GM03348 (cell line): ENCODE measurements at regions not wholly inside any gene's neighbourhood (a gene's known extent, or its start where the extent isn't known, plus 50 kb on each side); places are given as distances from the start of the nearest gene placed in this dataset.
"Not testable (repeated sequence)": the region's sequence is repeated elsewhere in the genome, so short reads cannot be mapped to it uniquely, and the experiment has no call there.

Experiments used
- DNase-seq: peaks from one replicate; pipeline ENCODE4 v3.0.0; 2012; ENCODE audit warnings: low spot score

DNA sequence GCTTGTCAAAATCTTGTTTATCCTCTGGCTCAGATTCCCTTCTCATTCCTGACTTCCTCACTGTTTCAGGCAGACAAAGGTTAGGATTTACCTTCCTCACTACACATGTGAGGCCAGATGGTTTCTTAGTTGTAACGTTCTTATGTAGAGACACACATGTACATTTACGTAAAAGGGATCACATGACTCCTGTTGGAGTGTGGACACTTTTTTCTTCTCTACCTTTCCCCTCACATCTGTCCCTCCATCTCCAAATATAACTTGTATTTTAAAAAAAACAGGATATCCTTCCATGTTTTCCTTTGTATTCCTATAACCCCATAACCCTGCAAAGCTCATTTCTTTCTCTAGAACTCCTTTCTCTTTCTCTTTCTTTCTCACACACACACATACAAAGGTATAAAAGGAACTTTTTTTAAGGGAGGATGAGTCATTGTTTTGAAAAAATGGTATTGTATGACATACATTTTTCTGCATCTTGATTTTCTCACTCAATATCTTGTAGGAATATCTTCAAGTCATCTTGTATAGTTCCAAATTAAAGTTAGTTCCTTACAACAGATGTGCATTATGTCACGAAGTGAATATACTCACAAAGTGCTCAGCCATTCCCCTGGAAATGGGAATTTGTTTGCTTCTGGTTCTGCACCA is 78.2 kb upstream of the SULF2 start:
- no peak for DNase-seq

DNA sequence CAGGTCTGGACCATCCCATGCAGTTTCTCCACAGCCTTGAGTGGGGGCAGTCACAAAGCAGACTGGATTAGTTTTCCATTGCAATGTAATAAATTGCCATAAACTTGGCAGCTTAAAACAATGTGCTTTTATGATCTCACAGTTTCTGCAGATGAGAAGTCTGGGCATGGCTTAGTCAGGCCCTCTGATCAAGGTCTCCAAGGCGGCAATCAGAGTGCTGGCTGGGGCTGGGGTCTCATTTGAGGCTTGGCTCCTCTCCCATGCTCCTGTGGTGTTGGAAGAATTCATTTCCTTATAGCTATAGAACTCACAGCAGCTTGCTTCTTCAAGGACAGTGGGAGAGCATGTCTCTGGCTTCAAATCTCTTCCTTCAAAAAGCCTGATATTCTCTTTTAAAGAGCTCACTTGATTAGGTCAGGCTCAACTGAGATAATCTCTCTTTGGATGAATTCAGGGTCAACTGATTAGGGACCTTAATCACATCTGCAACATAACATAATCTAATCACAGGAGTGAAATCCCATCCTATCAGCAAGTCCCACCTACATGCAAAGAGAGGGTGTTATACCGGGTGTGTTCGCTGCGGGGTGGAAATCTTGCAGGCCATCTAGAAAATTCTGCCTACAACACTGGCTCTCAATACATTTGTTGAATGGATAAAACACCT is 77.4 kb upstream of the SULF2 start:
- DNase-seq, result no peak

GRCh38 chr20:47861116-47861515 is 75.8 kb upstream of the SULF2 start:
- DNase-seq, result no peak

DNA sequence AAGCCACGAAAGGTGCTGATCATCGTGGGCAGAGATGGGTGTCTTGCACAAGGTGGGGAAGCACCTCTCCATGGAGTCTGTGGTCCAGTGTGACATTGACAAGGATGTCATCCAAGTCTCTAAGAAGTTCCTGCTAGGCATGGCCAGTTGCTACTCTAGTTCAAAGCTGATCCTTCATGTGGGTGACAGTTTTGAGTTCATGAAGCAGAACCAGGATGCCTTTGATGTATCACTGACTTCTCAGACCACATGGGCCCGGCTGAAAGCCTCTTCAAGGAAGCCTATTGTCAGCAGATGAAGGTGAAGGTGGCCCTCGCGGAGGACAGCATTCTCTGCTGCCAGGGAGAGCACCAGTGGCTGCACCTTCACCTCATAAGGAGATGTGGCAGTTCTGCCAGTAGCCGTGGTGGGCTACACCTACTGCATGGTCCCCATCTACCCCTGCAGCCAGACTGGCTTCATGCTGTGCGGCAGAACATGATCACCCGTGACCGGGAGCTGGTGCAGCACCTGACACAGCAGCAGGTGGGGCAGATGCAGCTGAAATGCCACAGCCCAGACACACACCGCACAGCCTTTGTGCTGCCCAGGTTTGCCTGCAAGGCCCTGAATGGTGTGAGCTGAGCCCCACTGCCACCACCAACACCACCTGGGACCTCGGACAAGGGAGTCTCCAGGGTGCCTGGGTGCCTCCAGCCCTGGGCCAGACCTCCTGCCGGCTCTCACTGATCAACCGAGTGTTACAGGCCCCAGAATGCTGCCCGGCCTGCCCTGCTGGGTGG is 75.0 kb upstream of the SULF2 start:
- no peak for DNase-seq

- DNase-seq, result no peak
Measured at GRCh38 chr20:47859278-47859677, 74.0 kb upstream of the SULF2 start.

DNA sequence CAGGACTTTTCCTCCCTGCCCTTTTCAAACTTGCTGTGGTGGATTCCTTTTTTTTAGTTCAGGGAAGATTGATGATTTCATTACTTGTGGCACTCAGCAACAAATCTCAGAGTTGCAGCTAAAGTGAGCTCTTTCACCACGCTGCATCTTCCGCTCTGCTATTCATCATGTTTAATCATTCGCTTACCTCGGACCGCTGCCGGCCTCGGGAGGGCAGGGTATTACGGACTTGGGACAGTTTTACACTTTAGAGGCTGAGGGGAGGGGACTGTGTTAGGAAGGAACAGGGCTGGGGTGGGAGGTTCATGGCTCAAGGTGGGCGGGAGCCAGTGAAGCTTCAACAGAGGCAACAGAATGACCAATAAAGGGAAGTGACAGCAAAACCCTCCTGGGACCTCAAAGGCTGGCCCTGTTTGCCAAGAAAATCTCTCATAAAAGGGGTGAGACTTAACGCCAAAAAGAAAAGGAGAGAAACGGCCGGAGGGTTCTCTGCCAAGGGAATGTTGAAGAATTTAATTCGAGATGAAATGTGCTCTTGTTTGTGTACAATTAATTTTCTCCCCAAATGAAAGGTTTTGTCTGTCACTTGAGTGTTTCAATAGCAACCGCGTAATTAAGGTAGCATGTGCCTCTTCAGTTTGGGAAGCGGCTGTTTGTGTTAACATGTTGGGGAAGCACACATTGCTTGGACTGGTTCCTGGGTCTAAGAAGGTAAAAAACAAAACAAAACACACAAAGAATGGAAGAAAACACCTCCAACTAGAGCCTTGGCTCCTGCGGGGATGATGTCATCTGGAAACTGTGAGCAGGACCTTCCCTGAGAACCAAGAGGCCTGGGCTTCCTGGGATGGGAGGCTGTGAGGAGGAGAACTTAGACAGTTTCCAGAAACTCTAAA is 72.5 kb upstream of the SULF2 start:
- DNase-seq, result peak; percentile 36

GRCh38 chr20:47857187-47857568 is 71.9 kb upstream of the SULF2 start:
- no peak for DNase-seq

- DNase-seq, result no peak
Measured at GRCh38 chr20:47855799-47856198, 70.5 kb upstream of the SULF2 start.

DNA sequence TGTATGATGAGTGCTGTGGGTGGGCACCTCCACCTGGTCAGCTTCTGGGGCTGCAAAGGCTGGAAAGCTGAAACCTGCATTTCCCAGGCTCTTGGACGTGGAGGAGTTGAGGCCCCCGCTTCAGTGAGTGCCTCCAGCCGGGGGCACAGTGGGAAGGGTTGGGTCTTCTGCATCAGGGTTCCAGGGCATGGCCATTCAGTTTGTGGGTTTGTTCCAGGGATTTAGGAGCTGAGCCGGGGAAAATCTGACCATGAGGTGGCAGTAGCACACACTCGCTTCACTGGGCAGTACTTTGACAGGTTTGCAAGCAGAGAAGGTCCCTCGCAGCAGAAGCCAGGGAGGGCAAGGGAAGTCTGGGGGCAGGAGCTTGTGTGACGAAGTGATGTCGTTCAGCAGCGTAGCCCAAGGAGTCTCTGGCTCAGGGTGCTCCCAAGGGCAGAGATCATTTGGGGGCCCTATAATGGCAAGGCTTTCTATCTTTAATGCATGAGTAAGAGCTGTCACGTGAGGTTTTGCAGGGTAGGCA is 69.5 kb upstream of the SULF2 start:
- peak; percentile 28 for DNase-seq

DNA sequence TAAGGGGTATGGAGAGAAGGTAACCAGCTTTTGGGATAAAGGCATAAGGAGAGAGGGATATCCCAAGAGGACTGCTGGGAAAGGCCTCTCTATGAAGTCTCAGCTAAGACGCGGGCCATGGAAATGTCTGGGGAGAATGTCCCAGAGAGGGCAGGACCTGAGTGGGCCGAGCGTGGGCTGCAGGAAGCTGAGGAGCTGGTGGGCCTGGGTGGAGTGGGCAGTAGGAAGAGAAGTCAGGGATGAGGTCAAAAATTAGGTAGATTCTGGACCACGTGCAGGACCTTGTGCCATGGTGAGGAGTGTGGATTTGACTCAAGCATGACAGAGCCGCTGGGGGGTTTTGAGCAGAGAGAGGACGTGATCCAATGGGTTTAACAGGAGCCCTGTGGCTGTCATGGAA is 66.5 kb upstream of the SULF2 start:
- DNase-seq, result no peak

DNA sequence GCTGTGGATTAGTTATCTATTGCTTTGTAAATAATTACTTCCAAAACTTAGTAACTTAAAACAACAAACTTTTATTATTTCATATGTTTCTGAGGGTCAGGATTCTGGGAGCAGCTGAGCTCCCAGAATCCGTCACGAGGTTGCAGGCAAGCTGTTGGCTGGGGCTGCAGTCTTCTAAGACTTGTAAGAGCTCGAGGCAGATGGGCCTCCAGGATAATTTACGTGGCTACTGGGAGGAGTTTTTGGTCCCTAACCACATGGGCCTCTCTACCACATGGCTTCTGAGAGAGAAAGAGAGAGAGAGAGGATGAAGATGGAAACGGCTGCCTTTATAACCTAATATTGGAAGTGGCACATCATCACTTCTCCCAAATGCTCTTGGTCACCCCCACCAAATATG is 64.9 kb upstream of the SULF2 start:
- no peak for DNase-seq

- DNase-seq, result no peak
Measured at GRCh38 chr20:47849596-47849995, 64.3 kb upstream of the SULF2 start.

DNA sequence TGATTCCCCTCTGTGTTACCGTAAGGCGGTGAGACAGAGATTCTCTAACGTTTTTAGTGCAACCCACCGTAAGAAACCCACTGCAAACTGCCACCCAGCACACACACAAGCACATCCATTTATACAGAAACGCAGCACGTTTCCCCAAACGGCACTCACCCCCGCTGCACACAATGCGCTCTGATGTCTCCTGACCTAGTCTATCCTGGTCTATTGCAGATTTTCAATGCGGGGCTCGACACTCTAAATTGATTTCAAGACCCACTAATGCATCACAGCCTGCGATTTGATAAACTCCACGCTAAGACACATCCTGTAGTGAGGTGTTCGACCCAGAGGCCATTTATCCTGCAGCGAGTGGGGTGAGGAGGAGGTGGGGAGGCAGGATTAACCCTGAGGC is 63.7 kb upstream of the SULF2 start:
- DNase-seq, result no peak

GRCh38 chr20:47848534-47848933 is 63.3 kb upstream of the SULF2 start:
- DNase-seq, result not testable (repeated sequence)

- no peak for DNase-seq
Measured at GRCh38 chr20:47847884-47848485, 62.7 kb upstream of the SULF2 start.

- DNase-seq, result not testable (repeated sequence)
Measured at GRCh38 chr20:47847220-47847619, 61.9 kb upstream of the SULF2 start.

DNA sequence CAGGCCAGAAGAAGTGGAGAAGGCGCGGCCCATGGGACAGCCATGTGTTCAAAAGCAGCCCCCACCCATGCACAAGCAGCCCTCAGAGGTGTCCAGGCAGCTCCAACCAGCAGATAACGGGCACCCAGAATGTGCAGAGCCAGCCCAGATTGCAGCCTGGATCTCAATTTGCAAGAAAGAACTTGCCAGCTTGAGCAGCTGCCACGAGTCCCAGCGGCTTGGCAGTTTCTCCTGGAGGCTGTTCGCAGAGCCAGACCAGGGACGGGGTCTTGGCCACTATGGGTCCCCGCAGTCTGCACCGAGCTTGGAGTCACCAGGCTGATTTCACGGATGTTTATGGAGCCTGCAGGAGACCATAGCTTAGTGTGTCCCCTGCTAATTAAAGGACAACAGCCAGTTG is 61.4 kb upstream of the SULF2 start:
- not testable (repeated sequence) for DNase-seq

GRCh38 chr20:47845382-47845977 is 60.2 kb upstream of the SULF2 start:
- DNase-seq, result not testable (repeated sequence)

- not testable (repeated sequence) for DNase-seq
Measured at GRCh38 chr20:47844568-47844906, 59.3 kb upstream of the SULF2 start.

DNA sequence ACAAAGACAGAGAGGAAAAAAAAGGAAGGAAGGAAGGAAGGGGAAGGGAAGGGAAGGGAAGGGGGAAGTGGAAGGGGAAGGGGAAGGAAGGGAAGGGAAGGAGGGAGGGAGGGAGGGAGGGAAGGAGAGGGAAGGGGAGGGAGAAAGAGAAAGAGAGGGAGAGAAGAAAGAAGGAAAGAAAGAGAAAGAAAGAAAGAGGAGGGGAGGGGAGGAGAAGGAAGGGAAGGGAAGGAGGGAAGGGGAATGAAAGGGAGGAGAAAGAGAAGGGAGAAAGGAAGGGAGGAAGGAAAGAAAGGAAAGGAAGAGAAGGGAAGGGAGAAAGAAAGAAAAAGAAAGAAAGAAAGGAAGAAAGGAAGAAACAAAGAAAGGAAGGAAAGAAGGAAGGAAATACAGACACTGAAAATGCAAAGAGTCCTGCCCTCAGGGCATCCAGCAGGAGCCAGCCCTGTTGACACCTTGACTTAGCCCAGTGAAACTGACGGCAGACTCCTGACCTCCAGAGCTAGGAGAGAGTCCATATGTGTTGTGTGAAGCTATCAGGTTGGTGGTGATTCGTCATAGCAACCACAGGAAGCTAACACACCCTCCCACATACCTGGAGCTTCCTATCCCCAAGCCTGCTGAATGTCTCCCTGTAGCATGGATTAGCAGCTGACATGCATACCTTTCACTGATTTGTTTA is 58.7 kb upstream of the SULF2 start:
- DNase-seq, result no peak

- DNase-seq, result not testable (repeated sequence)
Measured at GRCh38 chr20:47842950-47843349, 57.7 kb upstream of the SULF2 start.
